PC-9 (cell line): ENCODE measurements at regions not wholly inside any gene's neighbourhood (a gene's known extent, or its start where the extent isn't known, plus 50 kb on each side); places are given as distances from the start of the nearest gene placed in this dataset.

Source experiments
- CTCF ChIP-seq: fragments of 200-600 bp; sonication (generic); conservative IDR thresholded peaks from 2 replicates; pipeline ENCODE4 v1.6.1; 2017; ENCODE audit warnings: mixed run types, antibody characterized with exemption, mild to moderate bottlenecking, moderate library complexity
- EZH2 ChIP-seq: fragments of 200-600 bp; sonication (generic); IDR thresholded peaks from 2 replicates; pipeline ENCODE4 v1.8.0; 2017; ENCODE audit warnings: antibody characterized with exemption, low read depth

GRCh38 chr13:62407871-62408270 is 992.2 kb upstream of the PCDH20 start:
- TF ChIP-seq CTCF (no peak), EZH2 (no peak)
